Activated T-helper 1 cell treated with anti-CD3 and anti-CD28 coated beads, Interleukin-12 subunit alpha, Interleukin-12 subunit beta, Interleukin-2, Interleukin-4 antibody, amounts not matched to agents 30 ng/mL and 10 ng/mL and 1 ng/mL, durations not matched to agents 14 hours and 24 hours and 36 hours (primary cell): ENCODE measurements at regions not wholly inside any gene's neighbourhood (a gene's known extent, or its start where the extent isn't known, plus 50 kb on each side); places are given as distances from the start of the nearest gene placed in this dataset.

Experiments used
- DNase-seq: peaks from one replicate; pipeline ENCODE4 v3.0.0; 2021; ENCODE audit warnings: low spot score
- H3K27ac Mint-ChIP-seq: one replicate; pipeline ENCODE4 v1.8.0; 2021; ENCODE audit warnings: mild to moderate bottlenecking, mixed read lengths
- H3K27me3 Mint-ChIP-seq: one replicate; pipeline ENCODE4 v1.8.0; 2022; ENCODE audit warnings: mild to moderate bottlenecking, moderate library complexity, mixed read lengths; ENCODE audit not compliant: insufficient read depth
- H3K36me3 Mint-ChIP-seq: one replicate; pipeline ENCODE4 v1.8.0; 2021; ENCODE audit warnings: low read depth, mixed read lengths
- H3K4me1 Mint-ChIP-seq: one replicate; pipeline ENCODE4 v1.8.0; 2021; ENCODE audit warnings: low read depth, mixed read lengths
- H3K4me3 Mint-ChIP-seq: one replicate; pipeline ENCODE4 v1.8.0; 2021; ENCODE audit warnings: mild to moderate bottlenecking, moderate library complexity, mixed read lengths
- H3K9me3 Mint-ChIP-seq: one replicate; pipeline ENCODE4 v1.8.0; 2021; ENCODE audit warnings: mixed read lengths
- intact Hi-C: fragments of 100-400 bp; cut with micrococcal nuclease; formaldehyde crosslinking; loops from one replicate; pipeline ENCODE4 v1.15.1; 2024

GRCh38 chr3:177983320-177983719 lies 552.9 kb upstream of the KCNMB2 start:
- DNase-seq, result no peak
- no peaks in the 10 kb centered on the region for H3K27me3 Mint-ChIP-seq
- H3K4me1 Mint-ChIP-seq, result no peaks in the 10 kb centered on the region
- H3K36me3 Mint-ChIP-seq, result no peaks in the 10 kb centered on the region
- no peak overlapping the region for H3K4me3 Mint-ChIP-seq
- H3K27ac Mint-ChIP-seq, result no peak overlapping the region
- intact Hi-C loops, result no loop called here
- no peaks in the 10 kb centered on the region for H3K9me3 Mint-ChIP-seq

- Mint-ChIP-seq H3K4me3 (no peak overlapping the region), H3K36me3 (no peaks in the 10 kb centered on the region), H3K9me3 (no peaks in the 10 kb centered on the region), H3K4me1 (peaks cover 21% of the 10 kb centered on the region), H3K27ac (no peak overlapping the region), H3K27me3 (no peaks in the 10 kb centered on the region)
- intact Hi-C loops, result no loop called here
- DNase-seq, result no peak
Measured at GRCh38 chr3:177992993-177993970, 543.0 kb upstream of the KCNMB2 start.

- no peak overlapping the region for H3K4me3 Mint-ChIP-seq
- peaks cover 4% of the 10 kb centered on the region for H3K36me3 Mint-ChIP-seq
- peak overlapping the region; percentile 75 for H3K27ac Mint-ChIP-seq
- no peak for DNase-seq
- H3K9me3 Mint-ChIP-seq, result peaks cover 11% of the 10 kb centered on the region
- H3K27me3 Mint-ChIP-seq, result no peaks in the 10 kb centered on the region
- intact Hi-C loops, result loop anchor here (1.0 to 5.0 kb wide), 8 partner anchors 8 to 938 kb away; no protein-coding TSS in a partner anchor
- H3K4me1 Mint-ChIP-seq, result peaks cover 21% of the 10 kb centered on the region
Measured at GRCh38 chr3:177994976-177995375, 541.3 kb upstream of the KCNMB2 start.

GRCh38 chr3:177995381-177996085 lies 540.7 kb upstream of the KCNMB2 start:
- no peak for DNase-seq
- Mint-ChIP-seq H3K27ac (peak overlapping the region; percentile 62), H3K27me3 (no peaks in the 10 kb centered on the region), H3K4me3 (no peak overlapping the region), H3K9me3 (peaks cover 13% of the 10 kb centered on the region), H3K4me1 (peaks cover 21% of the 10 kb centered on the region), H3K36me3 (peaks cover 4% of the 10 kb centered on the region)
- intact Hi-C loops, result loop anchor here (1.0 to 5.0 kb wide), 8 partner anchors 8 to 938 kb away; no protein-coding TSS in a partner anchor

GRCh38 chr3:178001670-178002101 lies 534.5 kb upstream of the KCNMB2 start:
- DNase-seq, result peak; percentile 21
- Mint-ChIP-seq H3K27ac (peak overlapping the region; percentile 82), H3K27me3 (no peaks in the 10 kb centered on the region), H3K4me1 (peaks cover 34% of the 10 kb centered on the region), H3K4me3 (peak overlapping the region; percentile 47), H3K9me3 (peaks cover 33% of the 10 kb centered on the region), H3K36me3 (peaks cover 18% of the 10 kb centered on the region)
- intact Hi-C loops, result loop anchor here (1.0 to 5.0 kb wide), 8 partner anchors 19 to 959 kb away; no protein-coding TSS in a partner anchor

GRCh38 chr3:178002113-178002512 lies 534.1 kb upstream of the KCNMB2 start:
- Mint-ChIP-seq H3K27ac (peak overlapping the region; percentile 82), H3K4me1 (peaks cover 34% of the 10 kb centered on the region), H3K9me3 (peaks cover 33% of the 10 kb centered on the region), H3K4me3 (peak overlapping the region; percentile 47), H3K36me3 (peaks cover 18% of the 10 kb centered on the region), H3K27me3 (no peaks in the 10 kb centered on the region)
- DNase-seq, result no peak
- intact Hi-C loops, result loop anchor here (1.0 to 5.0 kb wide), 5 partner anchors 119 to 960 kb away; no protein-coding TSS in a partner anchor

- no peak for DNase-seq
- intact Hi-C loops, result loop anchor here (1.0 to 5.0 kb wide), 5 partner anchors 8 to 961 kb away; no protein-coding TSS in a partner anchor
- H3K4me1 Mint-ChIP-seq, result peaks cover 34% of the 10 kb centered on the region
- peaks cover 31% of the 10 kb centered on the region for H3K9me3 Mint-ChIP-seq
- H3K36me3 Mint-ChIP-seq, result peaks cover 18% of the 10 kb centered on the region
- H3K27me3 Mint-ChIP-seq, result no peaks in the 10 kb centered on the region
- no peak overlapping the region for H3K4me3 Mint-ChIP-seq
- H3K27ac Mint-ChIP-seq, result peak overlapping the region; percentile 20
Measured at GRCh38 chr3:178003756-178004155, 532.5 kb upstream of the KCNMB2 start.

GRCh38 chr3:178005961-178006360 lies 530.3 kb upstream of the KCNMB2 start:
- no peak for DNase-seq
- H3K27ac Mint-ChIP-seq, result no peak overlapping the region
- intact Hi-C loops, result no loop called here
- H3K27me3 Mint-ChIP-seq, result no peaks in the 10 kb centered on the region
- H3K4me1 Mint-ChIP-seq, result peaks cover 34% of the 10 kb centered on the region
- H3K4me3 Mint-ChIP-seq, result no peak overlapping the region
- H3K36me3 Mint-ChIP-seq, result peaks cover 14% of the 10 kb centered on the region
- peaks cover 20% of the 10 kb centered on the region for H3K9me3 Mint-ChIP-seq

GRCh38 chr3:178010306-178010705 lies 525.9 kb upstream of the KCNMB2 start:
- Mint-ChIP-seq H3K4me1 (no peaks in the 10 kb centered on the region), H3K27me3 (no peaks in the 10 kb centered on the region), H3K27ac (no peak overlapping the region), H3K9me3 (peaks cover 3% of the 10 kb centered on the region), H3K4me3 (no peak overlapping the region), H3K36me3 (no peaks in the 10 kb centered on the region)
- no peak for DNase-seq
- intact Hi-C loops, result no loop called here

GRCh38 chr3:178019645-178020044 lies 516.6 kb upstream of the KCNMB2 start:
- Mint-ChIP-seq H3K4me1 (peaks cover 5% of the 10 kb centered on the region), H3K36me3 (no peaks in the 10 kb centered on the region), H3K27me3 (peaks cover 2% of the 10 kb centered on the region), H3K4me3 (no peak overlapping the region), H3K9me3 (no peaks in the 10 kb centered on the region), H3K27ac (no peak overlapping the region)
- DNase-seq, result no peak
- intact Hi-C loops, result no loop called here

- intact Hi-C loops, result no loop called here
- Mint-ChIP-seq H3K4me1 (peaks cover 5% of the 10 kb centered on the region), H3K27ac (no peak overlapping the region), H3K27me3 (peaks cover 2% of the 10 kb centered on the region), H3K4me3 (no peak overlapping the region), H3K36me3 (no peaks in the 10 kb centered on the region), H3K9me3 (no peaks in the 10 kb centered on the region)
- no peak for DNase-seq
Measured at GRCh38 chr3:178022599-178022998, 513.6 kb upstream of the KCNMB2 start.

- Mint-ChIP-seq H3K27me3 (peaks cover 2% of the 10 kb centered on the region), H3K27ac (no peak overlapping the region), H3K36me3 (no peaks in the 10 kb centered on the region), H3K9me3 (no peaks in the 10 kb centered on the region), H3K4me3 (no peak overlapping the region), H3K4me1 (no peaks in the 10 kb centered on the region)
- intact Hi-C loops, result no loop called here
- no peak for DNase-seq
Measured at GRCh38 chr3:178028933-178029332, 507.3 kb upstream of the KCNMB2 start.
